LNCAP (cell line): ENCODE measurements at regions not wholly inside any gene's neighbourhood (a gene's known extent, or its start where the extent isn't known, plus 50 kb on each side); places are given as distances from the start of the nearest gene placed in this dataset.

Source experiments
- CTCF ChIP-seq: fragments of 450-650 bp; IDR thresholded peaks from 2 replicates; pipeline ENCODE4 v1.5.1; 2017; ENCODE audit warnings: mild to moderate bottlenecking

- no peak for TF ChIP-seq CTCF
Measured at GRCh38 chr7:25308246-25308645, 80.0 kb upstream of the NPVF start.

GRCh38 chr7:25308906-25309705 lies 80.8 kb upstream of the NPVF start:
- no peak for TF ChIP-seq CTCF

- no peak for TF ChIP-seq CTCF
Measured at GRCh38 chr7:25310896-25311295, 82.6 kb upstream of the NPVF start.

- no peak for TF ChIP-seq CTCF
Measured at GRCh38 chr7:25311346-25311745, 83.1 kb upstream of the NPVF start.

GRCh38 chr7:25312968-25313367 lies 84.7 kb upstream of the NPVF start:
- no peak for TF ChIP-seq CTCF

GRCh38 chr7:25313526-25313925 lies 85.2 kb upstream of the NPVF start:
- TF ChIP-seq CTCF = no peak

GRCh38 chr7:25314094-25314730 lies 85.9 kb upstream of the NPVF start:
- TF ChIP-seq CTCF = no peak
